LNCaP clone FGC (cell line): ENCODE measurements at regions not wholly inside any gene's neighbourhood (a gene's known extent, or its start where the extent isn't known, plus 50 kb on each side); places are given as distances from the start of the nearest gene placed in this dataset.

Source experiments
- DNase-seq: peaks from one replicate; pipeline ENCODE4 v3.0.0-alpha.2; 2011; ENCODE audit warnings: low read depth
- H3K4me3 ChIP-seq: 2 replicates; pipeline ENCODE4 v1.5.1; 2011; ENCODE audit warnings: mild to moderate bottlenecking, low read depth, low read length, control low read depth
- TF ChIP-seq, protein P1 (sequence below): IDR thresholded peaks from 2 replicates; pipeline ENCODE4 v1.5.1; 2012; ENCODE audit warnings: mild to moderate bottlenecking; ENCODE audit not compliant: control insufficient read depth, insufficient read depth; ENCODE audit errors: extremely low read depth

DNA sequence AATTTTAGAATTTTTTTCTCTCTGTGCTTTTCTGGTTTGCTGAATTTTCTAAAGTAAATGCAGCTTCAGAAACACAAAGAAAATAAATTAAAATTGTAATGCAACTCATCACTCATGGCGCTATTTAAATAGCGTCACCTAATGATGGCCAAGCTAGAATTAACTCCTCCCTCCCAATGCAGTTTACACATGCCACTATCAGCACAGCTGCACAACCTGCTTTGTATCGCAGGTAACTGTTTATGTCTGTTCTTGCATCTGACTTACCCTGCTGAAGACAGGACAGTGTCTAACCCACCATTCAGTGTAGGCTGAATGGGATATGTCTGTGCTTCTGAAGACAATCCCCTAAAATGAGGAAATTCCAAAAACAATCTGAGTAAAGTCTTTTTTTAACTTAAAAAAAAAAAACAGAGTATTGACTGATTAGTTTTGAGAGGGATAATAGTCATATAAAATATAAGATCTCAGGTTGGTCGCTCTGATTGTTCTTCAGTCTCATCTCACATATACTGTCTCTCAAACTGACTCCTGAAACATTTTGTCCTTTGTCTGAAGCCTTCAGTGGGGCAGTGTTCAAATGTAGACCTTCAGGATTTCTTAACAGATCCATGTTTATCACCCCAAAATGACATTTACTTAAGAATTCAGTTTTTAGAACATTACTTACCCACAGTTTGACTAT is 271.4 kb downstream of the ZEB2 start:
- DNase-seq, result no peak
- TF ChIP-seq, protein P1, sequence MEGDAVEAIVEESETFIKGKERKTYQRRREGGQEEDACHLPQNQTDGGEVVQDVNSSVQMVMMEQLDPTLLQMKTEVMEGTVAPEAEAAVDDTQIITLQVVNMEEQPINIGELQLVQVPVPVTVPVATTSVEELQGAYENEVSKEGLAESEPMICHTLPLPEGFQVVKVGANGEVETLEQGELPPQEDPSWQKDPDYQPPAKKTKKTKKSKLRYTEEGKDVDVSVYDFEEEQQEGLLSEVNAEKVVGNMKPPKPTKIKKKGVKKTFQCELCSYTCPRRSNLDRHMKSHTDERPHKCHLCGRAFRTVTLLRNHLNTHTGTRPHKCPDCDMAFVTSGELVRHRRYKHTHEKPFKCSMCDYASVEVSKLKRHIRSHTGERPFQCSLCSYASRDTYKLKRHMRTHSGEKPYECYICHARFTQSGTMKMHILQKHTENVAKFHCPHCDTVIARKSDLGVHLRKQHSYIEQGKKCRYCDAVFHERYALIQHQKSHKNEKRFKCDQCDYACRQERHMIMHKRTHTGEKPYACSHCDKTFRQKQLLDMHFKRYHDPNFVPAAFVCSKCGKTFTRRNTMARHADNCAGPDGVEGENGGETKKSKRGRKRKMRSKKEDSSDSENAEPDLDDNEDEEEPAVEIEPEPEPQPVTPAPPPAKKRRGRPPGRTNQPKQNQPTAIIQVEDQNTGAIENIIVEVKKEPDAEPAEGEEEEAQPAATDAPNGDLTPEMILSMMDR, result no peak
- no peak overlapping the region for H3K4me3 ChIP-seq

DNA sequence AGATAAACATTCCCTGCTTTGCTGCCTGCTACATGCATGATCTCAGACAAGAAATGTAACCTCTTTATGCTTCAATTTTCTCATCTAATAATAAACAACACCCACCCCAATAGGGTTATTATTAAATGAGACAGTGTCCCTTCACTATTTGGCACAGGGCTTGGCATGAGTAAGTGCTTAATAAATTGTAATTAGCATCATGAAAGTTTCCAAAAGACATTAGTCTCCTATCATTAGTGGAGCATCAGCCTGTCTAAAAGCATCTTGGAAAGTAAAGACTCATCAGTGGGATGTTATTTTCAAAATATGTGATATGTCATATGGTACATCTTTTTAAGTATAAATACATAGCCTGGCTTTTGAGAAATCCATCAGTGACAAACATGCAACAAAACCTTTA is 275.0 kb downstream of the ZEB2 start:
- TF ChIP-seq, protein P1, result no peak
- DNase-seq, result no peak
- H3K4me3 ChIP-seq, result no peak overlapping the region

DNA sequence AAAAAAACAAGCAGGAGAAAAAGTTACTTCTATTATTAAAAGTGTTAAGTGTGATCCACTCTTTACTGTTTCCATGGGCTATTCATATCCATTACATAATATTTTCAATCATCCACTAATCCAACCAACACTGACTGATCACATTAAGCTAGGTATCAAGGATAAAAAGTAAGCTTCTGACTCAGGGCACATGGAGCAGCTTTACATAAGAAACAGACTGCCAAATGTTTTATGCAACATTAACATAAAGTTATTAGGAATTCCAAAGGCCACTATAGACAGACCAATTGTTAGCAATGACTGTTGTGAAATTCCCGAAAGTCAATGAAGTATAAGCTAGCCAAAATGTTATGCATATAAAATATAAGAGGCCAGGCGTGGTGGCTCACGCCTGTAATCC is 277.6 kb downstream of the ZEB2 start:
- TF ChIP-seq, protein P1, result no peak
- H3K4me3 ChIP-seq, result no peak overlapping the region
- no peak for DNase-seq

DNA sequence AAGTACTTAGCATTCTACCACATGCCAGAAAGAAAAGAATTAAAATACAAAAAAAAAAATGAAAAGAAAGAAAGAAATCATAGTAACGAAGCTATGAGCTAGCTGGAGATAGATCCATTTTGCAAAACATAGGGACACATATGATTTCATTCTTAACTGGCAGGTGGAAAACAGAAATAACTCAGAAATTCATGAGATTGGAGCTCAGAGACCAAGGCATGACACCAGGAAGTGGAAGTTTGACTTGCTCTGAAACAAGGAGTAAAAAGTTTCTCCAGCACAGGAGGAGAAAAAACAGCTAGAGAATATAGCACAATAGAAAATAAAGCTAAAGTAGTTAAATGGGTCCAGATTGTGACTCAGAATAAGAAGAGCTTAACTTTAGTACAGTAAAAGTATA is 278.1 kb downstream of the ZEB2 start:
- DNase-seq, result no peak
- no peak overlapping the region for H3K4me3 ChIP-seq
- TF ChIP-seq, protein P1, result no peak

DNA sequence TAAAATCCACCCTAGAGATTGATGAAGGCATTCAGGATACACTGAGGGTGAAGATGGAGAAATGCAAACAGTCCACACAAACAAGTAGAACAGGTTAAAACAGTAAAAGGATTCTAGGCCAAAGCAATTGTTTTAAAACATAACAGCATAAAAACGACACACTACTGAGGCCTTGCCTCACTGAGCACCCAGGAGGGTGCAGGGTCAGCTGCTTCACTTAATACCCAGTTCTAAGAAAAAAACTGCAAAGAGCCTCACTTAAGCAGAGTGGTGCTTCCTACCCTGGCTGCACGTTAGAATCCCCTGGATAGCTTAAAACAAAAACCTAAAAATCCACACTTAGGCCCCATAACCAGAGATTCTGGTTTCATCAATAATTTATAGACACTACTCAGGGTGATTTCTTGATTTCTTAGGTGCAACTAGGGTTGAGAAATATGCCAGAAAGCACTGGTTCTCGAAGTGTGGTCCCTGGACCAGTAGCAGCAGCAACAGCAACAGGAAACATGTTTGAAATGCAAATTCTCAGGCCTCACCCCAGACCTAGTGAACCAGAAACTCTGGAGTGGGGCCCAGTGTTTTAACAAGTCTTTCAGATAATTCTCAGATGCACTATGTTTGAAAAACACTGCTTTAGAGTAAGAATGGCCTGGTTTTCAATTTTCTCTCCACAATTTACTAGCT is 279.1 kb downstream of the ZEB2 start:
- TF ChIP-seq, protein P1, result no peak
- no peak overlapping the region for H3K4me3 ChIP-seq
- no peak for DNase-seq

DNA sequence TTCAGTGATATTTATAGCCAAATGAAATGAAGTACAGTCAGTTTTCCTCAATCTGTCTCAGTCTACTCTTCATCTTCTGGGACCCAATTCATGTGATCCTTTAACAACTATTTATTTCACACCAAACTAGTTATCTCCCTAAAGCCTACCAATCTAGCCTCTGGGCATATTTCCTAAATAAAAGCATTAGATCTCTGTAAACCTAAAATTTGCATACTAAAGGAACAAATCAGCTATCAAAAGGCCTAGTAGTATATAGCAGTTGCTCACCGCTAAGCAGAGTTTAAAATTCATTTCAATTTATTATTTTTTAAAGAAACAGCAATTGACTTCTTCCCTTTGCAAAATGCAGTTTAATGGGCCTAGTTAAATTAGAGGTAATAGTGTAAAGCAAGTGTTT is 280.2 kb downstream of the ZEB2 start:
- no peak for DNase-seq
- TF ChIP-seq, protein P1, result no peak
- no peak overlapping the region for H3K4me3 ChIP-seq
